ENCODE measurements at regions not wholly inside any gene's neighbourhood (a gene's known extent, or its start where the extent isn't known, plus 50 kb on each side); places are given as distances from the start of the nearest gene placed in this dataset.
A peak's percentile ranks its signal among the peaks of the same experiment; 100 is the strongest.

- TF ChIP-seq CTCF (IDR thresholded peaks at IDR 0.05; ENCODE audit: low read length), result peak; percentile 55
- TF ChIP-seq EZH2 (IDR thresholded peaks at IDR 0.05; ENCODE audit: borderline replicate concordance, low read length), result no peak
- H2AFZ ChIP-seq (ENCODE audit: low read length), result no peak overlapping the region
Measured at GRCh38 chr3:75294124-75294523, 370.0 kb upstream of the FRG2C start.

GRCh38 chr3:75295013-75295412 lies 369.1 kb upstream of the FRG2C start:
- Histone ChIP-seq H3K79me2 (ENCODE audit: insufficient read depth, low read length) (no peaks in the 10 kb centered on the region), H4K20me1 (ENCODE audit: insufficient read depth, low read length) (no peaks in the 10 kb centered on the region), H3K9me2 (ENCODE audit: low read depth, low read length) (no peaks in the 10 kb centered on the region), H2AFZ (ENCODE audit: low read length) (no peak overlapping the region), H3F3A (ENCODE audit: insufficient read depth, low read length) (no peaks in the 10 kb centered on the region), H3K9ac (ENCODE audit: low read length) (no peak overlapping the region), H3K4me3 (ENCODE audit: low read depth, low read length, poor library complexity, severe bottlenecking) (no peak overlapping the region), H3K4me2 (ENCODE audit: low read length) (no peak overlapping the region), H3K27ac (ENCODE audit: low read depth, low read length, poor library complexity, severe bottlenecking) (no peak overlapping the region), H3K36me3 (ENCODE audit: insufficient read depth, low read length) (no peaks in the 10 kb centered on the region), H3K27me3 (ENCODE audit: insufficient read depth, low read length) (no peaks in the 10 kb centered on the region), H3K4me1 (ENCODE audit: insufficient read depth, low read length, severe bottlenecking) (no peaks in the 10 kb centered on the region), H3K9me3 (ENCODE audit: low read length) (no peaks in the 10 kb centered on the region)
- no peak for TF ChIP-seq CTCF (IDR thresholded peaks at IDR 0.05; ENCODE audit: low read length)
- no peak for TF ChIP-seq EZH2 (IDR thresholded peaks at IDR 0.05; ENCODE audit: borderline replicate concordance, low read length)

More at GRCh38 chr3:75294124-75294523, 370.0 kb upstream of the FRG2C start:
- Histone ChIP-seq H3K36me3 (ENCODE audit: insufficient read depth, low read length) (no peaks in the 10 kb centered on the region), H3K4me3 (ENCODE audit: low read depth, low read length, poor library complexity, severe bottlenecking) (no peak overlapping the region), H3K9me2 (ENCODE audit: low read depth, low read length) (no peaks in the 10 kb centered on the region), H3K27ac (ENCODE audit: low read depth, low read length, poor library complexity, severe bottlenecking) (no peak overlapping the region), H3K9ac (ENCODE audit: low read length) (no peak overlapping the region), H3K4me1 (ENCODE audit: insufficient read depth, low read length, severe bottlenecking) (no peaks in the 10 kb centered on the region), H3K4me2 (ENCODE audit: low read length) (no peak overlapping the region), H3K27me3 (ENCODE audit: insufficient read depth, low read length) (no peaks in the 10 kb centered on the region), H3K9me3 (ENCODE audit: low read length) (no peaks in the 10 kb centered on the region), H3K79me2 (ENCODE audit: insufficient read depth, low read length) (no peaks in the 10 kb centered on the region), H4K20me1 (ENCODE audit: insufficient read depth, low read length) (no peaks in the 10 kb centered on the region), H3F3A (ENCODE audit: insufficient read depth, low read length) (no peaks in the 10 kb centered on the region)

- no peaks in the 10 kb centered on the region for H3K79me2 ChIP-seq (ENCODE audit: insufficient read depth, low read length)
Measured at GRCh38 chr3:75296858-75297257, 367.3 kb upstream of the FRG2C start.

More at GRCh38 chr3:75296858-75297257, 367.3 kb upstream of the FRG2C start:
- no peaks in the 10 kb centered on the region for H3K27me3 ChIP-seq (ENCODE audit: insufficient read depth, low read length)
- H3K4me2 ChIP-seq (ENCODE audit: low read length), result no peak overlapping the region
- H3K9ac ChIP-seq (ENCODE audit: low read length), result no peak overlapping the region
- H3K4me1 ChIP-seq (ENCODE audit: insufficient read depth, low read length, severe bottlenecking), result no peaks in the 10 kb centered on the region
- no peaks in the 10 kb centered on the region for H4K20me1 ChIP-seq (ENCODE audit: insufficient read depth, low read length)
- H3K36me3 ChIP-seq (ENCODE audit: insufficient read depth, low read length), result no peaks in the 10 kb centered on the region
- H3K9me2 ChIP-seq (ENCODE audit: low read depth, low read length), result no peaks in the 10 kb centered on the region
- no peak overlapping the region for H3K4me3 ChIP-seq (ENCODE audit: low read depth, low read length, poor library complexity, severe bottlenecking)
- no peak overlapping the region for H3K27ac ChIP-seq (ENCODE audit: low read depth, low read length, poor library complexity, severe bottlenecking)
- no peaks in the 10 kb centered on the region for H3K9me3 ChIP-seq (ENCODE audit: low read length)
- H3F3A ChIP-seq (ENCODE audit: insufficient read depth, low read length), result no peaks in the 10 kb centered on the region
- TF ChIP-seq CTCF (IDR thresholded peaks at IDR 0.05; ENCODE audit: low read length) (no peak), EZH2 (IDR thresholded peaks at IDR 0.05; ENCODE audit: borderline replicate concordance, low read length) (no peak)
- no peak overlapping the region for H2AFZ ChIP-seq (ENCODE audit: low read length)

All from OCI-LY1 (cell line).